ENCODE measurements at regions not wholly inside any gene's neighbourhood (a gene's known extent, or its start where the extent isn't known, plus 50 kb on each side); places are given as distances from the start of the nearest gene placed in this dataset.

GRCh38 chr3:28624084-28624483 lies 275.5 kb upstream of the AZI2 start:
- TF ChIP-seq EZH2phosphoT487 (IDR thresholded peaks at IDR 0.05; ENCODE audit: low read length) (no peak), CTCF (IDR thresholded peaks at IDR 0.05; ENCODE audit: low read length) (no peak), EZH2 (optimal IDR thresholded peaks at IDR 0.05; ENCODE audit: low read depth, low read length) (no peak)

All from MM.1S (cell line).